SK-N-SH (cell line): ENCODE measurements at regions not wholly inside any gene's neighbourhood (a gene's known extent, or its start where the extent isn't known, plus 50 kb on each side); places are given as distances from the start of the nearest gene placed in this dataset.

Experiments
- CTCF ChIA-PET: fragments of 300-600, 350-600 bp; formaldehyde crosslinking; extraction: SDS; loops from one replicate; lab custom pipeline; 2021; lab: Yijun Ruan, JAX
- POLR2A ChIA-PET: fragments of 350-600 bp; sonication (Branson Sonifier 250); formaldehyde crosslinking; extraction: SDS; loops from one replicate; lab custom pipeline; 2020; ENCODE audit warnings: antibody characterized with exemption, inconsistent platforms; lab: Yijun Ruan, JAX
- DNase-seq: peaks from one replicate; pipeline ENCODE4 v3.0.0; 2012
- H2AFZ ChIP-seq: fragments of 200-600 bp; sonication (generic); 2 replicates; pipeline ENCODE4 v1.8.1; 2016; ENCODE audit warnings: antibody characterized with exemption, mild to moderate bottlenecking, low read depth
- H3F3A ChIP-seq: fragments of 200-600 bp; sonication (generic); replicated peaks from 2 replicates; pipeline ENCODE3; 2016; ENCODE audit warnings: antibody characterized with exemption, mild to moderate bottlenecking; ENCODE audit not compliant: insufficient read depth
- H3K27ac ChIP-seq, 2 experiments: fragments of 200-500 bp in 1 of 2; fragments of 200-600 bp in 1 of 2; sonication (Bioruptor generic) in 1 of 2; sonication (generic), shearing (Covaris generic) in 1 of 2; 2 replicates each; pipeline versions ENCODE4 v1.5.1 to v1.6.1; 2014 to 2016; ENCODE audit warnings: low read depth in 2 of 2, inconsistent platforms in 1 of 2, low read length in 1 of 2, mild to moderate bottlenecking in 1 of 2, mixed read lengths in 1 of 2
- H3K27me3 ChIP-seq: fragments of 200-600 bp; sonication (generic), shearing (Covaris generic); 2 replicates; pipeline ENCODE4 v1.6.1; 2016; ENCODE audit warnings: mixed run types; ENCODE audit not compliant: insufficient read depth
- H3K36me3 ChIP-seq, 2 experiments: fragments of 200-500 bp in 1 of 2; fragments of 200-600 bp in 1 of 2; sonication (Bioruptor generic) in 1 of 2; sonication (generic) in 1 of 2; replicated peaks in 1 of 2; 2 replicates each; pipeline versions ENCODE3 to v1.5.1; 2014 to 2016; ENCODE audit warnings: low read length in 1 of 2, mild to moderate bottlenecking in 1 of 2; ENCODE audit not compliant: insufficient read depth in 2 of 2, control insufficient read depth in 1 of 2
- H3K4me1 ChIP-seq, 2 experiments: fragments of 200-500 bp in 1 of 2; fragments of 200-600 bp in 1 of 2; sonication (Bioruptor generic) in 1 of 2; sonication (generic), shearing (Covaris generic) in 1 of 2; 2 replicates each; pipeline versions ENCODE4 v1.5.1 to v1.6.1; 2014 to 2016; ENCODE audit warnings: low read depth in 1 of 2, low read length in 1 of 2, mixed run types in 1 of 2; ENCODE audit not compliant: insufficient read depth in 2 of 2, control insufficient read depth in 1 of 2
- H3K4me2 ChIP-seq: fragments of 200-600 bp; sonication (generic), shearing (Covaris generic); 2 replicates; pipeline ENCODE4 v1.6.1; 2017; ENCODE audit warnings: mixed run types
- H3K4me3 ChIP-seq, 2 experiments: fragments of 200-500 bp in 1 of 2; fragments of 200-600 bp in 1 of 2; sonication (Bioruptor generic) in 1 of 2; sonication (generic), shearing (Covaris generic) in 1 of 2; 2 replicates each; pipeline versions ENCODE4 v1.5.1 to v1.8.1; 2014 to 2016; ENCODE audit warnings: low read depth in 2 of 2, inconsistent platforms in 1 of 2, low read length in 1 of 2, mild to moderate bottlenecking in 1 of 2, mixed read lengths in 1 of 2, moderate library complexity in 1 of 2
- H3K79me2 ChIP-seq: fragments of 200-600 bp; sonication (generic); 2 replicates; pipeline ENCODE4 v1.8.1; 2017; ENCODE audit warnings: mild to moderate bottlenecking; ENCODE audit not compliant: insufficient read depth
- H3K9ac ChIP-seq: fragments of 200-600 bp; sonication (generic); 2 replicates; pipeline ENCODE4 v1.6.1; 2017; ENCODE audit warnings: mixed run types
- H3K9me2 ChIP-seq: fragments of 200-600 bp; sonication (generic); 2 replicates; pipeline ENCODE4 v1.6.1; 2017; ENCODE audit warnings: mixed run types
- H3K9me3 ChIP-seq: fragments of 200-600 bp; sonication (generic); 2 replicates; pipeline ENCODE4 v1.6.1; 2017; ENCODE audit warnings: mixed run types, mild to moderate bottlenecking, moderate library complexity
- H4K20me1 ChIP-seq: fragments of 200-600 bp; sonication (generic); 2 replicates; pipeline ENCODE4 v1.6.1; 2017; ENCODE audit warnings: mild to moderate bottlenecking, mixed run types; ENCODE audit not compliant: insufficient read depth
- CHD2 ChIP-seq: fragments of 150-350 bp; IDR thresholded peaks from 2 replicates; pipeline ENCODE4 v1.6.1; 2018; ENCODE audit warnings: low read length; ENCODE audit not compliant: partially characterized antibody
- ELF1 ChIP-seq: IDR thresholded peaks from 2 replicates; pipeline ENCODE4 v1.4.0; 2012
- FOSL2 ChIP-seq: IDR thresholded peaks from 2 replicates; pipeline ENCODE4 v1.4.0; 2012; ENCODE audit warnings: low read depth, mild to moderate bottlenecking, moderate library complexity, borderline replicate concordance
- FOXJ3 ChIP-seq: sonication (generic); formaldehyde crosslinking; IDR thresholded peaks from 2 replicates; pipeline ENCODE4 v1.5.1; 2020; ENCODE audit warnings: mild to moderate bottlenecking, missing genetic modification reagents
- GATA2 ChIP-seq: sonication (generic); formaldehyde crosslinking; IDR thresholded peaks from 2 replicates; pipeline ENCODE4 v1.5.0; 2020; ENCODE audit warnings: mild to moderate bottlenecking, missing genetic modification reagents
- IRF3 ChIP-seq: fragments of 150-350 bp; IDR thresholded peaks from 2 replicates; pipeline ENCODE4 v1.6.1; 2016; ENCODE audit warnings: mild to moderate bottlenecking, low read depth, low read length
- JUND ChIP-seq: IDR thresholded peaks from 2 replicates; pipeline ENCODE4 v1.4.0; 2012
- MAX ChIP-seq: IDR thresholded peaks from 2 replicates; pipeline ENCODE4 v1.4.0; 2012; ENCODE audit warnings: low read depth
- MEF2A ChIP-seq: IDR thresholded peaks from 2 replicates; pipeline ENCODE4 v1.4.0; 2012; ENCODE audit warnings: low read depth, borderline replicate concordance
- MXI1 ChIP-seq: IDR thresholded peaks from 2 replicates; pipeline ENCODE4 v1.6.1; 2012; ENCODE audit warnings: mild to moderate bottlenecking, low read depth, low read length, improper control_type of control experiment
- NFIC ChIP-seq: IDR thresholded peaks from 2 replicates; pipeline ENCODE4 v1.4.0; 2012; ENCODE audit warnings: borderline replicate concordance
- PBX3 ChIP-seq: IDR thresholded peaks from 2 replicates; pipeline ENCODE4; 2012
- POLR2AphosphoS5 ChIP-seq: IDR thresholded peaks from 2 replicates; pipeline ENCODE4 v1.6.1; 2012; ENCODE audit warnings: low read depth, low read length
- RCOR1 ChIP-seq: fragments of 150-350 bp; IDR thresholded peaks from 2 replicates; pipeline ENCODE4 v1.6.1; 2017; ENCODE audit warnings: antibody characterized with exemption, low read length
- REST ChIP-seq: IDR thresholded peaks from 2 replicates; pipeline ENCODE4 v1.6.1; 2012; ENCODE audit warnings: mild to moderate bottlenecking, low read depth, low read length, moderate library complexity
- RXRA ChIP-seq: IDR thresholded peaks from 2 replicates; pipeline ENCODE4 v1.4.0; 2012; ENCODE audit warnings: low read depth, mild to moderate bottlenecking, borderline replicate concordance
- TAF1 ChIP-seq: IDR thresholded peaks from 2 replicates; pipeline ENCODE4 v1.6.1; 2012; ENCODE audit warnings: low read depth, mild to moderate bottlenecking, low read length, moderate library complexity, borderline replicate concordance
- TEAD4 ChIP-seq: IDR thresholded peaks from 2 replicates; pipeline ENCODE4 v1.4.0; 2012; ENCODE audit warnings: mild to moderate bottlenecking, borderline replicate concordance; ENCODE audit not compliant: insufficient read depth
- YY1 ChIP-seq: IDR thresholded peaks from 2 replicates; pipeline ENCODE4 v1.4.0; 2012; ENCODE audit warnings: low read depth, mild to moderate bottlenecking
- WGBS: methylation state at CpG from one replicate; pipeline ENCODE4 v1.1.6; 2017; ENCODE audit warnings: low lambda C conversion rate; 5-methylcytosine and 5-hydroxymethylcytosine counted together

GRCh38 chr14:85050180-85050579 lies 479.8 kb upstream of the FLRT2 start:
- no peaks in the 10 kb centered on the region for H3K27me3 ChIP-seq
- ChIA-PET CTCF (no interaction called here), POLR2A (no interaction called here)

More at GRCh38 chr14:85050180-85050579, 479.8 kb upstream of the FLRT2 start:
- Histone ChIP-seq H3K9me3 (no peaks in the 10 kb centered on the region), H4K20me1 (no peaks in the 10 kb centered on the region), H3K27ac (no peak overlapping the region), H3K9me2 (no peaks in the 10 kb centered on the region), H3F3A (no peaks in the 10 kb centered on the region), H3K79me2 (no peaks in the 10 kb centered on the region)
- DNase-seq: no peak
- WGBS: 0% methylated on average over 1 of the region's 1 CpG
- TF ChIP-seq CHD2: no peak
- TF ChIP-seq FOSL2: no peak
- no peak for TF ChIP-seq YY1
- no peak for TF ChIP-seq MXI1
- no peak for TF ChIP-seq NFIC
- no peak for TF ChIP-seq TAF1
- no peak for TF ChIP-seq REST
- TF ChIP-seq PBX3: no peak
- TF ChIP-seq ELF1: no peak
- no peak for TF ChIP-seq RXRA
- TF ChIP-seq IRF3: no peak
- no peak for TF ChIP-seq TEAD4
- TF ChIP-seq GATA2 (CRISPR knock-in tag): no peak
- no peak for TF ChIP-seq MAX
- no peak for TF ChIP-seq MEF2A
- no peak for TF ChIP-seq POLR2AphosphoS5
- TF ChIP-seq JUND: no peak
- no peak for TF ChIP-seq RCOR1
- TF ChIP-seq FOXJ3 (CRISPR knock-in tag): no peak
- TF ChIP-seq, all 33 proteins: peak for 0
- Histone ChIP-seq H3K4me2 (no peak overlapping the region), H2AFZ (no peak overlapping the region), H3K4me3 (no peak overlapping the region), H3K36me3 (no peaks in the 10 kb centered on the region), H3K9ac (no peak overlapping the region), H3K4me1 (no peaks in the 10 kb centered on the region)
